GM23248 (cell line): ENCODE measurements at regions not wholly inside any gene's neighbourhood (a gene's known extent, or its start where the extent isn't known, plus 50 kb on each side); places are given as distances from the start of the nearest gene placed in this dataset.

Experiments
- EZH2 ChIP-seq: fragments of 200-600 bp; sonication (generic); IDR thresholded peaks from 2 replicates; pipeline ENCODE4 v1.6.1; 2018; ENCODE audit warnings: antibody characterized with exemption, mild to moderate bottlenecking; ENCODE audit not compliant: insufficient read depth, poor library complexity, severe bottlenecking
- EZH2phosphoT487 ChIP-seq: fragments of 200-600 bp; sonication (generic); IDR thresholded peaks from 2 replicates; pipeline ENCODE4 v1.6.1; 2018; ENCODE audit warnings: antibody characterized with exemption, moderate library complexity, mild to moderate bottlenecking, low read depth; ENCODE audit not compliant: insufficient read depth

DNA sequence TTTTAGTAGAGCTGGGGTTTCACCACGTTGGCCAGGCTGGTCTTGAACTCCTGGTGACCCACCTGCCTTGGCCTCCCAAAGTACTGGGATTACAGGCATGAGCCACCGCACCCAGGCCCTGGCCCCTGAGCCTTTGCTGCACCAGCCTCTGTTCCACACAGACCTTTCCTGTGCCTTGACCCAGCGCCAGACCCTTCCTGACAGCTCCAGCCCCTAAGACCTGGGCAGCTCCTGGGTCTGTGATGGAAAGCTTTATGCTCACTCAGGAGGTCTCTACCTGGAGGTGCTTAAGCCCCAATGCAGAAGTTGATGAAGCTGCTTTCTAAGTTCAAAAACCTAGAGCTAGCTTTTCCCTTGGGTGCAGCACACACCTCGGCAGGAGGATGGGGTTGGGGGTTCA lies 58.8 kb upstream of the NEK6 start:
- TF ChIP-seq EZH2 (no peak), EZH2phosphoT487 (no peak)
